GM12873 (cell line): ENCODE measurements at regions not wholly inside any gene's neighbourhood (a gene's known extent, or its start where the extent isn't known, plus 50 kb on each side); places are given as distances from the start of the nearest gene placed in this dataset.

Experiments used
- CTCF ChIP-seq: IDR thresholded peaks from 2 replicates; pipeline ENCODE4 v1.5.1; 2012; ENCODE audit warnings: low read depth, mild to moderate bottlenecking, moderate library complexity, low read length, control low read depth; ENCODE audit not compliant: insufficient read depth; ENCODE audit errors: missing control alignments

GRCh38 chr10:71077796-71078453 is 134.4 kb upstream of the UNC5B start:
- TF ChIP-seq CTCF = no peak

GRCh38 chr10:71078454-71079145 is 133.8 kb upstream of the UNC5B start:
- TF ChIP-seq CTCF = no peak

- TF ChIP-seq CTCF = no peak
Measured at GRCh38 chr10:71079761-71080380, 132.5 kb upstream of the UNC5B start.

- no peak for TF ChIP-seq CTCF
Measured at GRCh38 chr10:71080381-71081228, 131.8 kb upstream of the UNC5B start.

GRCh38 chr10:71081229-71081560 is 131.2 kb upstream of the UNC5B start:
- TF ChIP-seq CTCF = no peak

- no peak for TF ChIP-seq CTCF
Measured at GRCh38 chr10:71081912-71082311, 130.5 kb upstream of the UNC5B start.

GRCh38 chr10:71082960-71083715 is 129.2 kb upstream of the UNC5B start:
- TF ChIP-seq CTCF = no peak
